ENCODE measurements at regions not wholly inside any gene's neighbourhood (a gene's known extent, or its start where the extent isn't known, plus 50 kb on each side); places are given as distances from the start of the nearest gene placed in this dataset.
"Not testable (repeated sequence)": the region's sequence is repeated elsewhere in the genome, so short reads cannot be mapped to it uniquely, and the experiment has no call there.

- DNase-seq = peak; percentile 96
Observed at GRCh38 chr5:158514319-158514985, 585.3 kb downstream of the EBF1 start.

- peak; percentile 64 for DNase-seq
Observed at GRCh38 chr5:158513490-158514318, 586.0 kb downstream of the EBF1 start.

DNA sequence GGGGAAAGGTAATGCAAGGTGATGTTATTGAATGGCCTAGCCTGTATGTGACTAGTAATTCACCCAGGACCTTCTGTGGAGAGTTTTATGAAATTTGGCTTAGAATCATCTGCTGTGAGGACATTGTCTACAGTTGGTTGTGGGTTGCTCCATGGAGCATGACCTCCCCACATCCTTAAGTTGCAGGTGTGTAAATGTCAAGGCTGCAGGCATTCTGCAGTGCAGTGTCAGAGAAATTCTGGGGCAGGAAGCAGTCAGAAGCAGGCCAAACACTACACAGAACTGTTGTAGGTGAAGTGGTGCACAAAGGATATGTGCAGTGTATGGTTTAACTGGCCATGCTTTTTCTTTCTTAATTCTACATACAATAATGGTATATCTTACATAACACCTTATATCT lies 588.3 kb downstream of the EBF1 start:
- DNase-seq = no peak

- DNase-seq = no peak
Observed at GRCh38 chr5:158510479-158510878, 589.2 kb downstream of the EBF1 start.

GRCh38 chr5:158506648-158507047 lies 593.1 kb downstream of the EBF1 start:
- DNase-seq = no peak

DNA sequence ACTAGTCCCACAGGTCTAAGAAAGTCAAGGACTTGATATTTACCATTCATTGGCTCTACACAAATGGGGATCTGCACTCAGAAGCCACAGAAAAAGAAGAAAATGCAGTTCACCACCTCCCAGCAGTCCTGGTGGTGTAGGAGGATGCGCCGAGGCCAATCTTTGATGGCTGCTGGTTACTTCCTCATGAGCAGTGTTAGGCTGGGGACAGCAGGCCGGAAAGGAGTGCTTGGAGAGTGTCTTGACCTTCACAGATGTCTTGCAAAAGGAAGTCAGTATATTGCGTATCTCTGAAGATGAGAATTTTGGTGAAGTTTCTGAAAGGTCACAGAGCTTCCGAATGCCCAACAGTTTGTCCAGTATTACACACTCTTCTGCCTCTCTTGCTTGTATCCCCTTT lies 597.0 kb downstream of the EBF1 start:
- DNase-seq = no peak

DNA sequence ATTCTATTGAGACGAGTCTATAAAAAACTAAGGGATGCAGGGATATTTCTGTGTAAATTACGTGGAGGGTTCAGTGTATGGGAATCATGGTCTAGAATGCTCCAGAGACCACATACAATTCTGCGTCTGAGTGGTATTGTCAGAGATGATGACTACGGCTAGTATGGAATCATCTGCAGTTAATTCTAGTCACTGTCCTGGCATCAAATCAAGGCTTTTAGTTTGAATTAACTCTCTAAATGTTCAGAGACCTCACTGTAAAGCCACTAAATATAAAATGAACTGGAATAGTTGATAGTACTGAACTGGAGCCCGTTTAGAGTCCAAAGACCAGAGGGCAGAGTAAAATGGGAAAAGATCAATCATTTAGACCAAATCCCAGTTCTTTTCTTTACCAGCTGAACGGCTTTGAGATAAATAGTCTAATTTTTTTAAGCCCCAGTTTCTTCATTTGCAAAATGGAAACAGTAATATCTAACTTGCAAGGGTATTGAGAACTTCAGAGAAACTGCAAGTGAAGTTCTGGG lies 599.8 kb downstream of the EBF1 start:
- DNase-seq = peak; percentile 25

GRCh38 chr5:158499075-158499891 lies 600.4 kb downstream of the EBF1 start:
- DNase-seq = peak; percentile 41

DNA sequence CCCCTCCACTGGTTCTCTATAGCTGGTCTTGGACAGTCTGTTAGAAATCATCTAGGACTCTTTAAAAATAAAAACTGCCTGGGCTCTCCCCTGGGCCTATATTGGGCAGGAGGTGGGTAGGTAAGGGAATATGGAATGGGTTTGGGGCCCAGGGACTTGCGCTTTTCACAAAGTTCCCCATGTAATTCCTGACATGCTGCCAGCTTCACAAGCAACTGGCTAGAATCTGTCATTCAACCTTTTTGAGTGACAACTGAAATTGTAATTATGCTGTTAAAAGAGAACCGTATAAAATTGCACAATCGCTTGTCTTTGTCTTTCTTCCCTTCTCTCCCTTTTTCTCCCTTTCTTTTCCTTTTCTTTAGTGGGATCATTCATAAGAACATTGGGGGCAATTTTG lies 603.1 kb downstream of the EBF1 start:
- no peak for DNase-seq

DNA sequence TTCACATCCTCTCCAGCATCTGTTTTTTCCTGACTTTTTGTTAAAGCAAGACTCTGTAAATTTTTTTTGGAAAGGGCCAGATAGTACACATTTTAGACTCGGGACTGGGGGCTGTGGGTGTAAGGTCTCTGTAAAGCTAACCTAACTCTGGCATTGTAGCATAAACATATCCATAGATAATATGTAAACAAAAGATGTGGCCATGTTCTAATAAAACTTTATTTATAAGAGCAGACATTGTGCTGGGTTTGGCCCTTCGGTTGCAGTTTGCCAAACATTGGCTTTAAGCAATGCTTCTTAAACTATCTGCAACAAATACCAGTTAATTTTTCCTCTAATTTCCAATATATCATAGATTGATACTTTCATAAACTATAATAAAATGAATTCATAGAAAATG lies 605.2 kb downstream of the EBF1 start:
- DNase-seq = no peak

DNA sequence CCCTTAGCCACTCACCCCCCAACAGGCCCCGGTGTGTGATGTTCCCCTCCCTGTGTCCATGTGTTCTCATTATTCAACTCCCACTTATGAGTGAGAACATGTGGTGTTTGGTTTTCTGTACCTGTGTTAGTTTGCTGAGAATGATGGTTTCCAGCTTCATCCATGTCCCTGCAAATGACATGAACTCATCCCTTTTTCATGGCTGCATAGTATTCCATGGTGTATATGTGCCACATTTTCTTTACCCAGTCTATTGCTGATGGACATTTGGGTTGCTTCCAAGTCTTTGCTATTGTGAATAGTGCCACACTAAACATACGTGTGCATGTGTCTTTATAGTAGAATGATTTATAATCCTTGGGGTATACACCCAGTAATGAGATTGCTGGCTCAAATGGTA lies 605.7 kb downstream of the EBF1 start:
- DNase-seq = not testable (repeated sequence)

DNA sequence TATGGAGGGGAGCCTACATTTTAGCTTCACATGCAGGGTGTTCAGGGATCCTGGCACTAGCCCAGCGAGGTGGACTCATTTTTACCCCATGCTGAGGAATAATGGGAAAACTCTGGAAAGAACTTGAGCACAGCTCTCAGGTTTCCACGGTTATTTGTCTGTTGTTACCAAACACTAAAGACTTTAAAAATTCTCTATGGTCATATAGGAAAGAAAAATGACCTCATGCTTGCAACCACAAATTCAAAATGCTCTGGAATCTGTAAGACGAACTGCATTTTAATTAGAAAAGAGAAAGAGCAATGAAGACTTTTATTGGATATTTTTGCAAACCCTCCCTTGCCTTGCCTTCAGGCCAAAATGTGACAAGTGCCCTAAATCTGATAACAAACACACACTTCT lies 606.9 kb downstream of the EBF1 start:
- peak; percentile 96 for DNase-seq

GRCh38 chr5:158492136-158492535 lies 607.6 kb downstream of the EBF1 start:
- peak; percentile 61 for DNase-seq

DNA sequence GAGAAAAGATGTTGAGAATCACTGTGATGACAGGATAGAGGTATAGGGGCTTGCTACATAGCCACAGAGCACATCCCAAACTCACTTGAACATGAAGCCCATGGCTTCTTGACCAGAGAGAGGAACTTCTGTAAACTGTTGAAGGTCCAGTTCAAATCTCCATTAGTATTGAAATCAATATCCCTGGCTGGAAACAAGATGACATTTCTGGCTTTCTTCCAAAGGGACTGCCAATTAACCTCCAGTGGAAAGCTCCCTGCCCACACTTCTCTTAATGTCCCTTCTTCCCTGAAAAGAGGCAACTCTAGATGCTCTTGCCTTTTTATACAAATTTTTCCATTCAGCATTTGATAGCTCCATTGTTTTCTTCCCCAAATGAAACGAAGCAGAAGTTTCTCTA lies 612.1 kb downstream of the EBF1 start:
- no peak for DNase-seq

DNA sequence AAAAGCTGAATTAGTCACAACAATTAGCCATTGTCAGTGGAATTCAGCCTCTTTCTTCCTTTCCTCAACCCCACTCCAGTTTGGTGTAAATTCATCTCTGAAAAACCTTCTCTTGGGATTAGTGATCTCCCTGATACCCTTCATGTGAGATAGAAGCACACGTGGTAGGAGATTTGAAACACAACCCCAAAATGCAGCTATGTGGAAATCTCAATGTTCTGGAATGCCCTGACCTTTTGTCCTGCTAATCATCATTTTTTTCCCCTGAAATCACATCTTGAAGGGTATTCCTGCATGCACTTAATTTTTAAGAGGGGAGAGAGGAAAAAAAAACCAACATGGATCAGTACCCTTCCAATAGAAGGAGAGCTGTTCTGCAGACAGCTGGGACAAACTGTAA lies 612.6 kb downstream of the EBF1 start:
- peak; percentile 62 for DNase-seq

DNA sequence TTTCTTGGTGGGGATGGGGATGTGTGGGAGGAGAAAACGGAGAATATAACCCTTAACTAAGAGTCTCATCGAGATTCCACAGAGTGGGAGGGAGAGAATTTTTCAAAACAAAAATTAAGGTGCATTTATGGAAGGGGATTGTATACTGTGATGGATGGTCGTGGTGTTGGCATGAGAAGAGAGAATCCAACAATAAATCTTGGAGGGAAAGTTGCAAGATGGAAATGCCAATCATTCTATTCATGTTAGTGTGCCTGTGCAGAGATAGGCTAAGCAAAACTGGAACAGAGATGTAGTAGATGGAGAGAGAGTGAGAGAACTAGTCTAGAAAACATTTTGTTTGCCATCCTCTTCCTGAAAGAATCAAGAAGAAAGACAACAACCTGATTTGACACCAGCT lies 613.1 kb downstream of the EBF1 start:
- peak; percentile 39 for DNase-seq

GRCh38 chr5:158485604-158486081 lies 614.1 kb downstream of the EBF1 start:
- DNase-seq = peak; percentile 81

DNA sequence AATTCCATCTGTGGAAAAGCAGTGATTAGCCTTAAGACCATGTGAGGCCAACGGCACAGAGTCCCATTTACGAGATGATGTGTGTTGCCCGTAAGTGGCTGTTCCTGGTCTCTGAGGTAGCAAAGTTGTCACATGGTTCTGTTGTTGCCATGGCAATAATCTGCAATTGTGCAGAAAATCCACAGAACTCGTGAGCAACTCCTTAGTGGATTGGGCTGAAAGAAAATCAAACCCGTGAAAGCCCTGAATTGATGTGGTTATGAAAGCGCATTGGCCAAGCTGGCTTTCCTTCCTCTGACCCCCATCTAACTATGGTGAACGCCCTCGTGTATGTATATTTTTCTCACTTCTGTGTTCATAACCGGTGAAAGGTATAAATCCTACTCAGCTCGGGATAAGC lies 614.7 kb downstream of the EBF1 start:
- no peak for DNase-seq

GRCh38 chr5:158484150-158484549 lies 615.6 kb downstream of the EBF1 start:
- DNase-seq = peak; percentile 74

DNA sequence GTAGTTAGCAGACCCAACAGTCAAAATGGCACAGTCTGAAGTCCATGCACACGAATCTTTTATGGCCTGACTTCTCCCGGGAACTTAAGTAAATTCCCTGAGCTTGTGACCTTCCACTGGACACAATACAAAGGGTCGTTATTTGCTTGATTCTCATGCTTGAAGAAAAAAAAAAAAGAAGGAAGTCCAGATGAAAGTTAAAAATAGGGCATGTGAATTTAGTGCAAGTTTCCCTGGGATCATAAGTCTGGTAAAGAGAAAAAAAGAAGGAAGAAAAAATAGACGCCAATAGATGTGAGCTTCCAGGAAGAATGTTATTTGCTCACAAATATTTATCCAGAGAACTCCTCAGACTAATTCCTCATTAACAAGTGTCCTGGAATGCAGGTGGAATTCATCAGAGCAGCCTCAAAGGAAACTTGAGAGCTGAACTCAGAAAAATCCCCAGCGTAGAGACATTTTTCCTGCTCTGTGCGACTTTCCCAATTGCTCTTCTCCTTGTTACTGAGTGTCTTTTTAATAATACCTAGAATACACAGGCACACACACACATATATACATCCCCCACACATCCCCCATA lies 616.3 kb downstream of the EBF1 start:
- DNase-seq = peak; percentile 48

- peak; percentile 66 for DNase-seq
Observed at GRCh38 chr5:158482125-158482524, 617.6 kb downstream of the EBF1 start.

DNA sequence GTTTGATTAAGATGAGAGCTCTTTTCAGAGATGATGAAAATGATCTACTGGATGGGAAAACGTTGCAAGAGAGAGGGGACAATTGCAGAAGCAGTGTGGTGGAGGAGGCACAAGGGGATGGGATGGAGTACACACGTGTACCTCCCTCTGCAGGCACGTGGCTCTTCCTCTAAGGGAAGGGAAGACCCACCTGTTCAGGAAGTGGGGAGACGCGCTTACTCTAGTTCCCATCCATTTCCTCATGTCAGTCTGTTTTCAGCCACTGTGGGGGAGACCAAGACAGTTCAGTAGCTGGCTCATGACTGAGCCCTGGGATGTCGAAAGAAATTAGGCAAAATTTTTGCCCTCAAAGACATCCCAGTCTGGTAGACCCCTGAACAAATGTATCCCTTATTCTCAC lies 619.2 kb upstream of the CLINT1 start:
- DNase-seq = no peak

DNA sequence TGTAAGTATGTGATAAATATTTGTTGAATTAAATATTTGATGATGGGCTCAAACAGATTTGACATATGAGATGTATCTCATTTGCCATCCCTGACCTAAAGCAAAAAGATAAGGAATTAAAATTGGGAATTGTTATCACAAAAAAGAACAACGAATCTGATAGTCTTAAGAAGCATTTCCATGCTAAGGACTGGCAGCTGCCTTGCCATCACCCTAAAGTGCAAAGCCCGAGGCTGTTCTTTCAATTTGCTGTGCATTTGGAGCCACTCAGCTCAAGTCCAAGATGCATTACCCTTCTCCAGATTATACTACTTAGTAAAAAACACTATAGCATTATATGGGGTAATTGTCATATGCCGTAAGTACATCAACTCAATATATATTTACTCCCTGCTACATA lies 618.3 kb upstream of the CLINT1 start:
- no peak for DNase-seq
